ENCODE measurements at regions not wholly inside any gene's neighbourhood (a gene's known extent, or its start where the extent isn't known, plus 50 kb on each side); places are given as distances from the start of the nearest gene placed in this dataset.

- ChIA-PET CTCF (interaction anchor here (0.6 to 0.8 kb wide), 2 partner anchors 100 to 676 kb away, joined by 3 to 5 read pairs; no protein-coding TSS in a partner anchor), POLR2A (interaction anchor here (1.5 kb wide), 1 partner anchor 10 kb away, joined by 3 read pairs; no protein-coding TSS in a partner anchor)
- in situ Hi-C loops (cut with HindIII; ENCODE audit: low pct_unique_long_range_greater_than_20kb, low sequenced_read_pairs) (no loop called here), intact Hi-C loops (cut with micrococcal nuclease; ENCODE audit: unreplicated experiment) (loop anchor here (2.0 to 5.0 kb wide), 2 partner anchors 448 to 674 kb away; no protein-coding TSS in a partner anchor)
- Histone ChIP-seq H3K27me3 (ENCODE audit: control insufficient read depth, insufficient read depth, low read length) (no peaks in the 10 kb centered on the region), H3K36me3 (ENCODE audit: control insufficient read depth, insufficient read depth, low read length) (no peaks in the 10 kb centered on the region), H3K4me3 (ENCODE audit: low read depth in 2 of 2, low read length in 2 of 2) (peak overlapping the region in 1 of 2 experiments; percentile 30; a peak in 2 of 4 replicates), H3K4me1 (ENCODE audit: control insufficient read depth, insufficient read depth, low read length) (peaks cover 54% of the 10 kb centered on the region), H3K27ac (ENCODE audit: low read length) (peak overlapping the region; percentile 96), H3K9me3 (ENCODE audit: control insufficient read depth, insufficient read depth, low read depth, low read length) (peaks cover 30% of the 10 kb centered on the region; the same call in 1 of the 2 replicates)
- DNase-seq (ENCODE audit: low read depth, low spot score), result peak; percentile 82
- TF ChIP-seq POLR2AphosphoS5 (IDR thresholded peaks at IDR 0.05; ENCODE audit: low read depth, low read length) (peak; percentile 60; the same call in 1 of the 2 replicates), REST (IDR thresholded peaks at IDR 0.05; ENCODE audit: insufficient read depth in 1 of 2, low read depth in 2 of 2, low read length in 1 of 2) (no peak), TCF7L2 (IDR thresholded peaks at IDR 0.05; ENCODE audit: low read depth, low read length) (peak; percentile 80)
- ATAC-seq, result peak; percentile 75
- BruUV-seq (replicated peaks), result no TSS peak
Observed at GRCh38 chr2:226118471-226119429, 680.9 kb downstream of the IRS1 start.

- H3K4me1 ChIP-seq (ENCODE audit: control insufficient read depth, insufficient read depth, low read length), result peaks cover 54% of the 10 kb centered on the region
- H3K4me3 ChIP-seq (ENCODE audit: low read depth in 2 of 2, low read length in 2 of 2), result no peak overlapping the region
- DNase-seq (ENCODE audit: low read depth, low spot score), result no peak
- CTCF ChIA-PET, result interaction anchor here (0.6 to 0.8 kb wide), 2 partner anchors 101 to 677 kb away, joined by 3 to 5 read pairs; no protein-coding TSS in a partner anchor
- no peak for TF ChIP-seq REST (IDR thresholded peaks at IDR 0.05; ENCODE audit: insufficient read depth in 1 of 2, low read depth in 2 of 2, low read length in 1 of 2)
- no peak for TF ChIP-seq SIN3A (IDR thresholded peaks at IDR 0.05; ENCODE audit: borderline replicate concordance, insufficient read depth, low read depth, low read length)
- no peak for TF ChIP-seq TCF7L2 (IDR thresholded peaks at IDR 0.05; ENCODE audit: low read depth, low read length)
- no peak for TF ChIP-seq POLR2AphosphoS5 (IDR thresholded peaks at IDR 0.05; ENCODE audit: low read depth, low read length)
- no peak for TF ChIP-seq CTCF (IDR thresholded peaks at IDR 0.05)
- in situ Hi-C loops (cut with HindIII; ENCODE audit: low pct_unique_long_range_greater_than_20kb, low sequenced_read_pairs), result no loop called here
- BruUV-seq (replicated peaks), result no TSS peak
- H3K36me3 ChIP-seq (ENCODE audit: control insufficient read depth, insufficient read depth, low read length), result no peaks in the 10 kb centered on the region
- ATAC-seq, result no peak
- intact Hi-C loops (cut with micrococcal nuclease; ENCODE audit: unreplicated experiment), result loop anchor here (2.0 to 5.0 kb wide), 2 partner anchors 447 to 675 kb away; no protein-coding TSS in a partner anchor
- H3K27ac ChIP-seq (ENCODE audit: low read length), result peak overlapping the region; percentile 96
- peaks cover 35% of the 10 kb centered on the region; the same call in 1 of the 2 replicates for H3K9me3 ChIP-seq (ENCODE audit: control insufficient read depth, insufficient read depth, low read depth, low read length)
- no peaks in the 10 kb centered on the region for H3K27me3 ChIP-seq (ENCODE audit: control insufficient read depth, insufficient read depth, low read length)
- POLR2A ChIA-PET, result no interaction called here
Observed at GRCh38 chr2:226117510-226118065, 682.0 kb downstream of the IRS1 start.

Measured in Panc1 (cell line).